Putamen (tissue), 1 donor: ENCODE measurements at regions not wholly inside any gene's neighbourhood (a gene's known extent, or its start where the extent isn't known, plus 50 kb on each side); places are given as distances from the start of the nearest gene placed in this dataset.
"Not testable (repeated sequence)": the region's sequence is repeated elsewhere in the genome, so short reads cannot be mapped to it uniquely, and the experiment has no call there.

Source experiments
- DNase-seq: peaks from one replicate; pipeline ENCODE4 v3.0.0-alpha.2; 2016; ENCODE audit warnings: low spot score

GRCh38 chr6:140264431-140264830 lies 890.0 kb upstream of the CITED2 start:
- no peak for DNase-seq

- DNase-seq = not testable (repeated sequence)
Observed at GRCh38 chr6:140258302-140258701, 883.9 kb upstream of the CITED2 start.

GRCh38 chr6:140256248-140256647 lies 881.8 kb upstream of the CITED2 start:
- no peak for DNase-seq

- no peak for DNase-seq
Observed at GRCh38 chr6:140253096-140253495, 878.6 kb upstream of the CITED2 start.

- no peak for DNase-seq
Observed at GRCh38 chr6:140252099-140252498, 877.7 kb upstream of the CITED2 start.

GRCh38 chr6:140245296-140246040 lies 871.0 kb upstream of the CITED2 start:
- no peak for DNase-seq

- no peak for DNase-seq
Observed at GRCh38 chr6:140237251-140237650, 862.8 kb upstream of the CITED2 start.

- DNase-seq = no peak
Observed at GRCh38 chr6:140236732-140237131, 862.3 kb upstream of the CITED2 start.

- DNase-seq = no peak
Observed at GRCh38 chr6:140230282-140230681, 855.8 kb upstream of the CITED2 start.

GRCh38 chr6:140228491-140228890 lies 854.0 kb upstream of the CITED2 start:
- no peak for DNase-seq

- DNase-seq = no peak
Observed at GRCh38 chr6:140226637-140227036, 852.2 kb upstream of the CITED2 start.

- no peak for DNase-seq
Observed at GRCh38 chr6:140225701-140226436, 851.4 kb upstream of the CITED2 start.

- no peak for DNase-seq
Observed at GRCh38 chr6:140217283-140217682, 842.8 kb upstream of the CITED2 start.

GRCh38 chr6:140209775-140210174 lies 835.3 kb upstream of the CITED2 start:
- no peak for DNase-seq

GRCh38 chr6:140208286-140208685 lies 833.8 kb upstream of the CITED2 start:
- DNase-seq = no peak

- no peak for DNase-seq
Observed at GRCh38 chr6:140205795-140206593, 831.5 kb upstream of the CITED2 start.

GRCh38 chr6:140204154-140204553 lies 829.7 kb upstream of the CITED2 start:
- no peak for DNase-seq

GRCh38 chr6:140203661-140204147 lies 829.3 kb upstream of the CITED2 start:
- no peak for DNase-seq

- DNase-seq = no peak
Observed at GRCh38 chr6:140202964-140203515, 828.6 kb upstream of the CITED2 start.

GRCh38 chr6:140201787-140202458 lies 827.5 kb upstream of the CITED2 start:
- DNase-seq = no peak

GRCh38 chr6:140193269-140193668 lies 818.8 kb upstream of the CITED2 start:
- no peak for DNase-seq

- no peak for DNase-seq
Observed at GRCh38 chr6:140192018-140192417, 817.6 kb upstream of the CITED2 start.
